WTC11 (cell line): ENCODE measurements at regions not wholly inside any gene's neighbourhood (a gene's known extent, or its start where the extent isn't known, plus 50 kb on each side); places are given as distances from the start of the nearest gene placed in this dataset.

ENCODE experiments used
- ATAC-seq: fragments of 200-7000 bp; cut with Tn5 transposase; 2 replicates; pipeline ENCODE4 v1.10.0; 2021; ENCODE audit warnings: mild to moderate bottlenecking, moderate library complexity
- CTCF ChIA-PET: fragments of 300-600 bp; sonication (Branson Sonifier 250); formaldehyde crosslinking; loops from one replicate; lab custom pipeline; 2021; ENCODE audit warnings: antibody characterized with exemption; lab: Charles Lee
- POLR2A ChIA-PET: fragments of 350-600 bp; sonication (Branson Sonifier 250); formaldehyde crosslinking; loops from one replicate; lab custom pipeline; 2021; ENCODE audit warnings: antibody characterized with exemption; lab: Charles Lee
- DNase-seq: peaks from one replicate; pipeline ENCODE4 v3.0.0; 2021; ENCODE audit warnings: low spot score
- H3K27ac Mint-ChIP-seq: 2 replicates; pipeline ENCODE4 v1.8.0; 2021; ENCODE audit warnings: mixed read lengths
- H3K27me3 Mint-ChIP-seq: 2 replicates; pipeline ENCODE4 v1.8.0; 2021; ENCODE audit warnings: low read depth, mild to moderate bottlenecking, moderate library complexity, mixed read lengths
- H3K36me3 Mint-ChIP-seq: 2 replicates; pipeline ENCODE4 v1.8.0; 2021; ENCODE audit warnings: mixed read lengths
- H3K4me1 Mint-ChIP-seq: 2 replicates; pipeline ENCODE4 v1.8.0; 2022; ENCODE audit warnings: mixed read lengths
- H3K4me3 Mint-ChIP-seq: 2 replicates; pipeline ENCODE4 v1.8.0; 2021; ENCODE audit warnings: mild to moderate bottlenecking, moderate library complexity, mixed read lengths
- H3K9me3 Mint-ChIP-seq: 2 replicates; pipeline ENCODE4 v1.8.0; 2021; ENCODE audit warnings: mixed read lengths
- ARID4B ChIP-seq: sonication (generic); formaldehyde crosslinking; IDR thresholded peaks from 2 replicates; pipeline ENCODE4 v1.8.0; 2023; ENCODE audit warnings: missing genetic modification reagents, mild to moderate bottlenecking, borderline replicate concordance
- ATF1 ChIP-seq: sonication (generic); formaldehyde crosslinking; IDR thresholded peaks from 2 replicates; pipeline ENCODE4 v1.8.1; 2023; ENCODE audit warnings: mild to moderate bottlenecking, moderate library complexity, missing genetic modification reagents
- GABPB1 ChIP-seq: sonication (generic); formaldehyde crosslinking; IDR thresholded peaks from 2 replicates; pipeline ENCODE4 v1.8.1; 2023; ENCODE audit warnings: mild to moderate bottlenecking, missing genetic modification reagents
- NR1H2 ChIP-seq: sonication (generic); formaldehyde crosslinking; IDR thresholded peaks from 2 replicates; pipeline ENCODE4 v1.9.0; 2021; ENCODE audit warnings: mild to moderate bottlenecking, moderate library complexity, missing genetic modification reagents
- SMAD4 ChIP-seq: sonication (generic); formaldehyde crosslinking; IDR thresholded peaks from 2 replicates; pipeline ENCODE4 v1.8.0; 2022; ENCODE audit warnings: mild to moderate bottlenecking, missing genetic modification reagents
- TEAD1 ChIP-seq: sonication (generic); formaldehyde crosslinking; IDR thresholded peaks from 2 replicates; pipeline ENCODE4 v1.8.0; 2022; ENCODE audit warnings: mild to moderate bottlenecking, missing genetic modification reagents
- ZNF219 ChIP-seq: sonication (generic); formaldehyde crosslinking; IDR thresholded peaks from 2 replicates; pipeline ENCODE4 v1.8.0; 2023; ENCODE audit warnings: missing genetic modification reagents, mild to moderate bottlenecking, borderline replicate concordance
- ZNF281 ChIP-seq: sonication (generic); formaldehyde crosslinking; IDR thresholded peaks from 2 replicates; pipeline ENCODE4 v1.8.0; 2023; ENCODE audit warnings: mild to moderate bottlenecking, missing genetic modification reagents
- ZNF396 ChIP-seq: fragments of 250-450 bp; sonication (Bioruptor Pico); IDR thresholded peaks from 2 replicates; pipeline ENCODE4 v1.8.0; 2021; ENCODE audit warnings: mild to moderate bottlenecking, moderate library complexity, borderline replicate concordance
- ZNF532 ChIP-seq: fragments of 250-450 bp; sonication (Bioruptor Pico); IDR thresholded peaks from 2 replicates; pipeline ENCODE4 v1.9.0; 2021; ENCODE audit warnings: mild to moderate bottlenecking, borderline replicate concordance
- TF ChIP-seq, protein P1 (sequence below): sonication (generic); formaldehyde crosslinking; IDR thresholded peaks from 2 replicates; pipeline ENCODE4 v1.8.1; 2022; ENCODE audit warnings: mild to moderate bottlenecking, moderate library complexity, missing genetic modification reagents
- TF ChIP-seq, protein P2 (sequence below): sonication (generic); formaldehyde crosslinking; IDR thresholded peaks from 2 replicates; pipeline ENCODE4 v1.8.0; 2022; ENCODE audit warnings: mild to moderate bottlenecking, missing genetic modification reagents
- TF ChIP-seq, protein P3 (sequence below): fragments of 250-450 bp; sonication (Bioruptor Pico); conservative IDR thresholded peaks from 2 replicates; pipeline ENCODE4 v1.9.0; 2021; ENCODE audit warnings: mild to moderate bottlenecking
- TF ChIP-seq, protein P4 (sequence below): sonication (generic); formaldehyde crosslinking; IDR thresholded peaks from 2 replicates; pipeline ENCODE4 v1.8.1; 2022; ENCODE audit warnings: low read depth, missing genetic modification reagents, borderline replicate concordance

DNA sequence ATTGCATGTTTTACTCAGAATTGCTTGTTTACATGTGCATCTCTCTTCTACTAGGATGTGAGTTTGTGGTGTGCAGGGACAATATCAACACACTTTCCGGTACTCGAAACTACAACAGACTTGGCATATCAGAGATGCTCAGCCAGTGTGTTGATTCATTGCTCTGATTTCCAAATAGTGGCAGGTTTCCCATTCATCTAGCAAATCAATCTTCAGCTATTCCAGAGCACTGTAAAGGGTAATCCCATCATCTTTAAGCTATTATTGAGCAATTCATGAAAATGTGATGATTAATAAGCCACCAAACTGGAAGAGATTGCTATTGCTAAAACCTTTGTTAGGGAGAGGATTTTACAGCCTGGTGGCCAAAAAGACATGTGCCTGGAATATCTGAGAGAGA is 574.2 kb upstream of the CPEB2 start (continued):
- TF ChIP-seq ZNF532 (CRISPR knock-in tag) (no peak), TEAD1 (CRISPR knock-in tag) (no peak)

GRCh38 chr4:14431155-14432134 is 570.8 kb upstream of the CPEB2 start:
- ChIA-PET POLR2A (no interaction called here), CTCF (interaction anchor here (0.8 kb wide), 1 partner anchor 777 kb away, joined by 3 read pairs; no protein-coding TSS in a partner anchor)
- peaks cover 15% of the 10 kb centered on the region for H3K36me3 Mint-ChIP-seq
- H3K4me3 Mint-ChIP-seq, result no peak overlapping the region
- H3K4me1 Mint-ChIP-seq, result peaks cover 7% of the 10 kb centered on the region
- 0 out of 2 replicates have a peak, but pooled peaks cover 3% of the 10 kb centered on the region for H3K27me3 Mint-ChIP-seq
- 0 out of 2 replicates have a peak, but pooled peaks have one; percentile 32 for ATAC-seq
- DNase-seq, result no peak
- peaks cover 16% of the 10 kb centered on the region for H3K9me3 Mint-ChIP-seq
- H3K27ac Mint-ChIP-seq, result no peak overlapping the region
- TF ChIP-seq ARID4B (CRISPR knock-in tag) (no peak), ZNF396 (CRISPR knock-in tag) (no peak), ATF1 (CRISPR knock-in tag) (no peak), ZNF281 (no peak), NR1H2 (CRISPR knock-in tag) (no peak), GABPB1 (CRISPR knock-in tag) (no peak), SMAD4 (CRISPR knock-in tag) (no peak), ZNF219 (CRISPR knock-in tag) (no peak)
- TF ChIP-seq, protein P1, sequence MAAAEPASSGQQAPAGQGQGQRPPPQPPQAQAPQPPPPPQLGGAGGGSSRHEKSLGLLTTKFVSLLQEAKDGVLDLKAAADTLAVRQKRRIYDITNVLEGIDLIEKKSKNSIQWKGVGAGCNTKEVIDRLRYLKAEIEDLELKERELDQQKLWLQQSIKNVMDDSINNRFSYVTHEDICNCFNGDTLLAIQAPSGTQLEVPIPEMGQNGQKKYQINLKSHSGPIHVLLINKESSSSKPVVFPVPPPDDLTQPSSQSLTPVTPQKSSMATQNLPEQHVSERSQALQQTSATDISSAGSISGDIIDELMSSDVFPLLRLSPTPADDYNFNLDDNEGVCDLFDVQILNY (CRISPR knock-in tag), result no peak
- TF ChIP-seq, protein P2, sequence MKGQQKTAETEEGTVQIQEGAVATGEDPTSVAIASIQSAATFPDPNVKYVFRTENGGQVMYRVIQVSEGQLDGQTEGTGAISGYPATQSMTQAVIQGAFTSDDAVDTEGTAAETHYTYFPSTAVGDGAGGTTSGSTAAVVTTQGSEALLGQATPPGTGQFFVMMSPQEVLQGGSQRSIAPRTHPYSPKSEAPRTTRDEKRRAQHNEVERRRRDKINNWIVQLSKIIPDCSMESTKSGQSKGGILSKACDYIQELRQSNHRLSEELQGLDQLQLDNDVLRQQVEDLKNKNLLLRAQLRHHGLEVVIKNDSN (CRISPR knock-in tag), result no peak
- TF ChIP-seq, protein P3, sequence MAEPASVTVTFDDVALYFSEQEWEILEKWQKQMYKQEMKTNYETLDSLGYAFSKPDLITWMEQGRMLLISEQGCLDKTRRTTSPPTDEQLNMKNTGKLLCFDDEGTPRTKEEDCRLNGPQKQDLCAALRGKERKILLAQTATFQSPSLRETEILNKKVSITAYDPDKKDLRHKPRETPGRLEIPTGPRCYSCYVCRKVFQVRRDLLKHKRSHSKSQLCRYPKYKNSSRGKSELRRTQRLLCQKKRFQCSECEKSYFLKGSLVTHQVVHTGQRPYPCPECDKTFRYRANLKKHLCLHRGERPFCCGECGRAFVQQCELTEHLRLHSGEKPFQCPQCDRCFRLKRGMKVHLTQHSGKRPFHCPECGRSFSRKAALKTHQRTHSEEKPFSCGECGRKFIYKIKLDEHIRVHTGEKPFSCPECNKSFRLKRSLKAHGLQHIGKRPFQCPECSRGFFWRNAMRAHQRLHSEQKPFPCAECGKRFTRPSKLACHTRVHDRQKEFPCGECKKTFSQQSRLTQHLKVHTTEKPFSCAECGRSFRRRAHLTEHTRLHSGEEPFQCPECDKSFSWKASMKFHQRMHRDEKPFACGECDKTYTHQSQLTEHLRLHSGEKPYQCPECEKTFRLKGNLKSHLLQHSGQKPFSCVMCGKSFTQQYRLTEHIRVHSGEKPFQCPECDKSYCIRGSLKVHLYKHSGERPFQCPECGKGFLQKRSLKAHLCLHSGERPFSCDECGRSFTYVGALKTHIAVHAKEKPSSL (CRISPR knock-in tag), result no peak
- TF ChIP-seq, protein P4, sequence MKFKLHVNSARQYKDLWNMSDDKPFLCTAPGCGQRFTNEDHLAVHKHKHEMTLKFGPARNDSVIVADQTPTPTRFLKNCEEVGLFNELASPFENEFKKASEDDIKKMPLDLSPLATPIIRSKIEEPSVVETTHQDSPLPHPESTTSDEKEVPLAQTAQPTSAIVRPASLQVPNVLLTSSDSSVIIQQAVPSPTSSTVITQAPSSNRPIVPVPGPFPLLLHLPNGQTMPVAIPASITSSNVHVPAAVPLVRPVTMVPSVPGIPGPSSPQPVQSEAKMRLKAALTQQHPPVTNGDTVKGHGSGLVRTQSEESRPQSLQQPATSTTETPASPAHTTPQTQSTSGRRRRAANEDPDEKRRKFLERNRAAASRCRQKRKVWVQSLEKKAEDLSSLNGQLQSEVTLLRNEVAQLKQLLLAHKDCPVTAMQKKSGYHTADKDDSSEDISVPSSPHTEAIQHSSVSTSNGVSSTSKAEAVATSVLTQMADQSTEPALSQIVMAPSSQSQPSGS, result no peak
